ENCODE measurements at regions not wholly inside any gene's neighbourhood (a gene's known extent, or its start where the extent isn't known, plus 50 kb on each side); places are given as distances from the start of the nearest gene placed in this dataset.

- Histone ChIP-seq H3K27me3 (ENCODE audit: control insufficient read depth, insufficient read depth, low read length, poor library complexity, severe bottlenecking) (no peaks in the 10 kb centered on the region), H3K36me3 (ENCODE audit: control insufficient read depth, insufficient read depth, low read length) (no peaks in the 10 kb centered on the region), H3K4me3 (ENCODE audit: insufficient read depth, low read depth, low read length) (peak overlapping the region; percentile 64), H3K9me3 (ENCODE audit: control insufficient read depth, low read length) (no peaks in the 10 kb centered on the region), H3K4me1 (ENCODE audit: control insufficient read depth, insufficient read depth, low read length) (no peaks in the 10 kb centered on the region), H3K27ac (ENCODE audit: insufficient read depth, low read depth, low read length, poor library complexity, severe bottlenecking) (peak overlapping the region; percentile 67)
- WGBS, 2 experiments: 0% methylated on average over 44 to 53 of the region's 54 CpGs
These were observed 650.2 kb upstream of the DIPK2B start for GRCh38 chrX:45850775-45851433.

GRCh38 chrX:45850197-45850774 is 649.6 kb upstream of the DIPK2B start:
- WGBS, 2 experiments: 0% methylated on average over 28 of the region's 28 CpGs
- no peaks in the 10 kb centered on the region for H3K27me3 ChIP-seq (ENCODE audit: control insufficient read depth, insufficient read depth, low read length, poor library complexity, severe bottlenecking)
- H3K4me1 ChIP-seq (ENCODE audit: control insufficient read depth, insufficient read depth, low read length): no peaks in the 10 kb centered on the region
- peaks cover 4% of the 10 kb centered on the region for H3K36me3 ChIP-seq (ENCODE audit: control insufficient read depth, insufficient read depth, low read length)
- H3K4me3 ChIP-seq (ENCODE audit: insufficient read depth, low read depth, low read length): peak overlapping the region; percentile 64
- H3K27ac ChIP-seq (ENCODE audit: insufficient read depth, low read depth, low read length, poor library complexity, severe bottlenecking): peak overlapping the region; percentile 67
- H3K9me3 ChIP-seq (ENCODE audit: control insufficient read depth, low read length): no peaks in the 10 kb centered on the region

DNA sequence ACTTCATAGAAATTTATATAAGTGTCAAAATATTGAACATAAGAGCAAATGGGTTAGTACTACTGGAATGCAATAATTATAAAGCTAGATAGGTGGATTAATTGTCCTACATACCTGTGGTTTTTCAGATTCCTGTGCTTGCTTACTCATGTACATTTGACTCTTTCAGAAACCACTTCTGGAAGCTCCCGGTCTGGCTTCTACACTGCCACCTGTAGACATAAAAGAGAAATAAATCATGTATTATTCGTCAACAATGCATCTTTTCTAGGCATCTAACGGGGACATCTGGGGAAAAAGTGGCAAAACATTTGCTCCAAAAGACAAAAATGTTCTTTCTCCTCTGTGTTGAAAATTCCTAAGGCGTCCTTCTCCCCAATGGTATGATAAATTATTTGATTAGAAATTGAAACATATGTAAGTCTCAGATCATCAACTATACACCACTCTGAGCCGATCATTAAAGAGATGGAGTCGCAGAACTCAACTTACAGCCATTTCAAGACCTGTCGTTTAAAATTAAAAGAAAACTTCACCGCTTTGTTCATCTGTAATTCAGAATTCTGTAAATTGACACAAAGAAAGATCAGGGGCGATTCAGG is 648.7 kb upstream of the DIPK2B start:
- 2 to 9% methylated on average over 5 to 7 of the region's 9 CpGs for WGBS, 2 experiments

DNA sequence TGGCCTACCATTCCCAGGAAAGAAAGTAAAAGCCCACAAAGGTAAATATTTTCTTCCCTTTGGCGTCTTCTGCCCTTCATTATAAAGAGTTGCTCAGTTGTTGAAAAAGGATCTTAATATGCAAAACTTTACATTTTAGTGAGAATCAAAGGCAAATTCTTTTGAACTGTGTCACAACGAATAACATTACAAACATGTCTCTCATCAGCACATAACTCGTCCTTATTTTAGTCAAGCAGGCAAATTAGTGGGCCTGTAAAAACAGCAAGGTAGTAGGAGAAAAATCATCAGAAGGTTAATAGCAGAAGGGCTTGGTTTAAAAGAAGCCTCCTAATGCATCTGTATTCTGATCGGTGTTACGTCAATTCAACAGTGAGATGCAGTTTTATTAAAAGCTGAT is 647.3 kb upstream of the DIPK2B start:
- 93 to 95% methylated on average over 2 to 4 of the region's 5 CpGs for WGBS, 2 experiments
- H3K9me3 ChIP-seq (ENCODE audit: control insufficient read depth, low read length): no peaks in the 10 kb centered on the region
- no peak overlapping the region for H3K27ac ChIP-seq (ENCODE audit: insufficient read depth, low read depth, low read length, poor library complexity, severe bottlenecking)
- H3K4me3 ChIP-seq (ENCODE audit: insufficient read depth, low read depth, low read length): no peak overlapping the region
- no peaks in the 10 kb centered on the region for H3K27me3 ChIP-seq (ENCODE audit: control insufficient read depth, insufficient read depth, low read length, poor library complexity, severe bottlenecking)
- H3K4me1 ChIP-seq (ENCODE audit: control insufficient read depth, insufficient read depth, low read length): no peaks in the 10 kb centered on the region
- H3K36me3 ChIP-seq (ENCODE audit: control insufficient read depth, insufficient read depth, low read length): peaks cover 10% of the 10 kb centered on the region

More for the DNA sequence above, 648.7 kb upstream of the DIPK2B start:
- H3K36me3 ChIP-seq (ENCODE audit: control insufficient read depth, insufficient read depth, low read length): peaks cover 10% of the 10 kb centered on the region
- H3K4me3 ChIP-seq (ENCODE audit: insufficient read depth, low read depth, low read length): peak overlapping the region; percentile 64
- no peaks in the 10 kb centered on the region for H3K9me3 ChIP-seq (ENCODE audit: control insufficient read depth, low read length)
- no peaks in the 10 kb centered on the region for H3K4me1 ChIP-seq (ENCODE audit: control insufficient read depth, insufficient read depth, low read length)
- no peak overlapping the region for H3K27ac ChIP-seq (ENCODE audit: insufficient read depth, low read depth, low read length, poor library complexity, severe bottlenecking)
- H3K27me3 ChIP-seq (ENCODE audit: control insufficient read depth, insufficient read depth, low read length, poor library complexity, severe bottlenecking): no peaks in the 10 kb centered on the region

DNA sequence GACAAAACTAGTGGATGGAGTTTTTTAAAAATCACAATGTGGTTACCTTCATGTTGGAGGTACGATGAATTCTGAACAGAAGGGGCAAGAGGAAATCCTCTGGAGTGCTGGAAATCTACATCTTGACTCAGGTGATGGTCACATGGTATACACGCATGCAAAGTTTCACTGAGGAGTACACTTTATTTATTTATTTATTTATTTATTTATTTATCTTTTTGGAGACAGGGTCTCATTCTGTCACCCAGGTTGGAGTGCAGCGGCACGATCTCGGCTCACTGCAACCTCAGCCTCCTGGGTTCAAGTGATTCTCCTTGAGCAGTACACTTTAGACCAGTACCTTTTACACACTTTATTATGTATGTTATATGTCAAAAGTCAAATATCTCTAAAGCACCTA is 645.7 kb upstream of the DIPK2B start:
- Histone ChIP-seq H3K27ac (ENCODE audit: insufficient read depth, low read depth, low read length, poor library complexity, severe bottlenecking) (no peak overlapping the region), H3K27me3 (ENCODE audit: control insufficient read depth, insufficient read depth, low read length, poor library complexity, severe bottlenecking) (no peaks in the 10 kb centered on the region), H3K9me3 (ENCODE audit: control insufficient read depth, low read length) (no peaks in the 10 kb centered on the region), H3K4me3 (ENCODE audit: insufficient read depth, low read depth, low read length) (no peak overlapping the region), H3K36me3 (ENCODE audit: control insufficient read depth, insufficient read depth, low read length) (peaks cover 10% of the 10 kb centered on the region), H3K4me1 (ENCODE audit: control insufficient read depth, insufficient read depth, low read length) (no peaks in the 10 kb centered on the region)
- 100% methylated on average over 1 of the region's 5 CpGs for WGBS, 2 experiments

DNA sequence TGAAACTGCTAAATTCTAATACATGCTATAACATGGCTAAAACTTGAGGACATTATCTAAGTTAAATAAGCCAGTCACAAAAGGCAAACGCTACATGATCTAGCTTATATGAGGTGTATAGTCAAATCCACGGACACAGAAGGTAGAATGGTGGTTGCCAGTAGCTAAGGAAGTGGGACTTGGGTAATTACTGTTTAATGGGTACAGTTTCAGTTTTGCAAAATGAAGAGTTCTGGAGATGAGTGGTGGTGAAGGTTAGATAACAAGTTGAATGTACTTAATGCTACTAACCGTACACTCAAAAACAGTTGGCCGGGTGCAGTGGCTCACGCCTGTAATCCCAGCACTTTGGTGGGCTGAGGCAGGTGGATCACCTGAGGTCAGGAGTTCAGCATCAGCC is 644.5 kb upstream of the DIPK2B start:
- H3K27me3 ChIP-seq (ENCODE audit: control insufficient read depth, insufficient read depth, low read length, poor library complexity, severe bottlenecking): no peaks in the 10 kb centered on the region
- H3K36me3 ChIP-seq (ENCODE audit: control insufficient read depth, insufficient read depth, low read length): peaks cover 10% of the 10 kb centered on the region
- H3K4me1 ChIP-seq (ENCODE audit: control insufficient read depth, insufficient read depth, low read length): no peaks in the 10 kb centered on the region
- no peak overlapping the region for H3K27ac ChIP-seq (ENCODE audit: insufficient read depth, low read depth, low read length, poor library complexity, severe bottlenecking)
- H3K9me3 ChIP-seq (ENCODE audit: control insufficient read depth, low read length): no peaks in the 10 kb centered on the region
- H3K4me3 ChIP-seq (ENCODE audit: insufficient read depth, low read depth, low read length): no peak overlapping the region
- 98% methylated on average over 5 of the region's 5 CpGs for WGBS, 2 experiments

GRCh38 chrX:45843518-45843917 is 642.8 kb upstream of the DIPK2B start:
- 92 to 100% methylated on average over 1 of the region's 1 CpG for WGBS, 2 experiments

DNA sequence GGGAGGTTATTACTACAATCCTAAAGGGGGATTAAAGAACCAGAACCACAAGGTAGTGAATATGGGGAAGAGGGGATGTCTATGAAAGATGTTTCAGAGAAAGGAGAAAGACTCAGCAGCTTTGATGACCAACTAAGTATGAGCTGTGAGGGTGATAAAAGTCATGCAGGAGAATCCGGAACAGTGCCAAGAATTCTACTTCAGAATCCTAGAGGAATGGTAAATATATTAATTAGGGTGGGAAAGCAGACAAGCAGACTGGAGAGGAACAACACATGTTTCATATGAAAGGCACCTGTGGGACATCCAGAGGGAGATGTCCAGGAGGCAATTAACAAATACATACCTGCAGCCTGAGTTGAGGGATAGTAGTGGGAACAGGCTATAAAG is 642.2 kb upstream of the DIPK2B start:
- WGBS, 2 experiments: 100% methylated on average over 1 of the region's 1 CpG
- H3K27ac ChIP-seq (ENCODE audit: insufficient read depth, low read depth, low read length, poor library complexity, severe bottlenecking): no peak overlapping the region

More at GRCh38 chrX:45843518-45843917, 642.8 kb upstream of the DIPK2B start:
- H3K36me3 ChIP-seq (ENCODE audit: control insufficient read depth, insufficient read depth, low read length): peaks cover 10% of the 10 kb centered on the region
- H3K4me1 ChIP-seq (ENCODE audit: control insufficient read depth, insufficient read depth, low read length): no peaks in the 10 kb centered on the region
- H3K27me3 ChIP-seq (ENCODE audit: control insufficient read depth, insufficient read depth, low read length, poor library complexity, severe bottlenecking): no peaks in the 10 kb centered on the region
- H3K9me3 ChIP-seq (ENCODE audit: control insufficient read depth, low read length): no peaks in the 10 kb centered on the region
- H3K4me3 ChIP-seq (ENCODE audit: insufficient read depth, low read depth, low read length): no peak overlapping the region
- H3K27ac ChIP-seq (ENCODE audit: insufficient read depth, low read depth, low read length, poor library complexity, severe bottlenecking): no peak overlapping the region

DNA sequence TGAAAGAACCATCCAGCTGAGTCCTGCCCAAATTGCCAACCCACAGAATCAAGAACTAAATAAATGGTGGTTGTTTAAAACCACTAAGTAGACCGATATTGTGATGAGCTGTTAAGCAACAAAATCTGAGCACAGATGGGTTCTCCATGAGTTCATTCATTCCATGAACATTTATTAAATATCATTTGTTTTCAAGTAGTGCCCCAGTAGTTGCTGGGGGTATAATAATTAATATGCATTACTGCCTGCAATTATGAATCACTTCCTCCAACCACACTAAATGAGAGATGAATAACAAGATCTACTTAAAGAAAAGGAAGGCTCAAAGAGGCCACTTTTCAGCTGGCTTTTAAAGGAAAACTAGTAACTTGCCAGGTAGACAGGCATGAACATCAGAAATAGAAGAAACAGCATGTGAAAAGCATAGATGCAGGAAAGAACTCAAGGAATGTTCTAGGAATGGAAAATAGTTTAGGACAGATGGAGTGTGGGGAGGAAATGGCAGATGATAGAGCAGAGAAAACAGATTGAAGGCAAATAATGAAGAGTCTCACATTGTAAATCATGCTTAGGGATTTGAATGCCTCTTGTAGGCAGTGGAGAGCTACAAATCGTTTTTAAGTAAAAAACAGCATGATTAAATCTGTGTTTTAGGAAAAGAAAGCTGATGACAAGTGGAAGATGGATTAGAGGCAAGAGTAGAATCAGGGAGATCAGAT is 641.7 kb upstream of the DIPK2B start:
- peaks cover 10% of the 10 kb centered on the region for H3K36me3 ChIP-seq (ENCODE audit: control insufficient read depth, insufficient read depth, low read length)
- 75 to 89% methylated on average over 1 of the region's 2 CpGs for WGBS, 2 experiments
- no peaks in the 10 kb centered on the region for H3K27me3 ChIP-seq (ENCODE audit: control insufficient read depth, insufficient read depth, low read length, poor library complexity, severe bottlenecking)
- H3K9me3 ChIP-seq (ENCODE audit: control insufficient read depth, low read length): no peaks in the 10 kb centered on the region
- no peak overlapping the region for H3K4me3 ChIP-seq (ENCODE audit: insufficient read depth, low read depth, low read length)
- no peak overlapping the region for H3K27ac ChIP-seq (ENCODE audit: insufficient read depth, low read depth, low read length, poor library complexity, severe bottlenecking)
- no peaks in the 10 kb centered on the region for H3K4me1 ChIP-seq (ENCODE audit: control insufficient read depth, insufficient read depth, low read length)

More for the DNA sequence above, 642.2 kb upstream of the DIPK2B start:
- no peaks in the 10 kb centered on the region for H3K4me1 ChIP-seq (ENCODE audit: control insufficient read depth, insufficient read depth, low read length)
- H3K27me3 ChIP-seq (ENCODE audit: control insufficient read depth, insufficient read depth, low read length, poor library complexity, severe bottlenecking): no peaks in the 10 kb centered on the region
- no peaks in the 10 kb centered on the region for H3K9me3 ChIP-seq (ENCODE audit: control insufficient read depth, low read length)
- peaks cover 10% of the 10 kb centered on the region for H3K36me3 ChIP-seq (ENCODE audit: control insufficient read depth, insufficient read depth, low read length)
- H3K4me3 ChIP-seq (ENCODE audit: insufficient read depth, low read depth, low read length): no peak overlapping the region

GRCh38 chrX:45840411-45840950 is 639.8 kb upstream of the DIPK2B start:
- H3K27me3 ChIP-seq (ENCODE audit: control insufficient read depth, insufficient read depth, low read length, poor library complexity, severe bottlenecking): no peaks in the 10 kb centered on the region
- H3K4me1 ChIP-seq (ENCODE audit: control insufficient read depth, insufficient read depth, low read length): no peaks in the 10 kb centered on the region
- H3K36me3 ChIP-seq (ENCODE audit: control insufficient read depth, insufficient read depth, low read length): peaks cover 8% of the 10 kb centered on the region
- H3K4me3 ChIP-seq (ENCODE audit: insufficient read depth, low read depth, low read length): no peak overlapping the region
- no peak overlapping the region for H3K27ac ChIP-seq (ENCODE audit: insufficient read depth, low read depth, low read length, poor library complexity, severe bottlenecking)
- H3K9me3 ChIP-seq (ENCODE audit: control insufficient read depth, low read length): no peaks in the 10 kb centered on the region
- WGBS, 2 experiments: 88 to 92% methylated on average over 1 to 2 of the region's 3 CpGs
